Stimulated activated CD8-positive, alpha-beta memory T cell treated with anti-CD3 and anti-CD28 coated beads, Interleukin-12 subunit alpha, Interleukin-12 subunit beta, amount 100 ng/mL, for 4 hours (primary cell): ENCODE measurements at regions not wholly inside any gene's neighbourhood (a gene's known extent, or its start where the extent isn't known, plus 50 kb on each side); places are given as distances from the start of the nearest gene placed in this dataset.
"Not testable (repeated sequence)": the region's sequence is repeated elsewhere in the genome, so short reads cannot be mapped to it uniquely, and the experiment has no call there.

Experiments used
- DNase-seq: peaks from one replicate; pipeline ENCODE4 v3.0.0-alpha.2; 2020; ENCODE audit warnings: low read depth

DNA sequence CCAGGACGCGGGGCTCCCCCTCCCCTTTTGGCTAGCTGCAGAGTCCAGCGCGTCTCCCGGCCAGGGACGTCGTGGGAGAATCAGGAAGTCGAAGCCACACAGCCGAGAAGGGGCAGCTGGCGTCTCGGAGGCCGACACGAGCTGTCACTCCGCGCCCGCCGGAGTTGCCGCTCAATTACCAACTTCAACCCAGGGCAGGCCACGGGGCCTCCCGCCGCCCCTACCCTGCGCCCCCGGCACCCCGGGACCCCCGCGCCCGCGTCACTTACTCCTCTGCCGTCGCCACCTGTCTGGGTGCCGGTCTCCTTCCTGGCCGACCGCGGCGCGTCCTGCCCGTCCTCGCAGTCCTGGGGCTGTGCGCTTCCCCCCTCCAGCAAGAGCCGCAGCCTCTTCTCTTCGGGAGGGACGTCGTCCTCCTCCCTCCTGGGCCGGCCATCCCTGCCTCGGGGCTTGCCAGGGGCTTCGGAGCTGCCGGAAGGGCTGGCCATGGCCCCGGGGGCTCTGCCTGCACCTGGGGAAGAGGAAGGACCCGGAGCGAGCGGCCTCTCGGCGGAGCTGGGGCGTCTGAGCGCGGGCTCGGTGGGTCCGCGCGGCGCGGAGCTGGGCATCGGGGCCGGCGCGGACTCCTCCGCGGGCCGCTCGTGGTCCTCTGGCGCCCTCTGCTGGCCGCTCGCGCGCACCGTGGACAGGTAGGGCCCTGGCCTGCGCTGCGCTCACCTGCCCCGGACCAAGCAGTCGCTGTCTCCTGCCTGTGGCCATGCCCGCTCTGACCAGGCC lies 65.6 kb upstream of the CLEC6A start:
- not testable (repeated sequence) for DNase-seq

- peak; percentile 47 for DNase-seq
Observed at GRCh38 chr12:8396225-8397071, 59.3 kb upstream of the CLEC6A start.

GRCh38 chr12:8397378-8397777 lies 58.4 kb upstream of the CLEC6A start:
- DNase-seq: not testable (repeated sequence)

- DNase-seq: not testable (repeated sequence)
Observed at GRCh38 chr12:8399496-8400034, 56.2 kb upstream of the CLEC6A start.

DNA sequence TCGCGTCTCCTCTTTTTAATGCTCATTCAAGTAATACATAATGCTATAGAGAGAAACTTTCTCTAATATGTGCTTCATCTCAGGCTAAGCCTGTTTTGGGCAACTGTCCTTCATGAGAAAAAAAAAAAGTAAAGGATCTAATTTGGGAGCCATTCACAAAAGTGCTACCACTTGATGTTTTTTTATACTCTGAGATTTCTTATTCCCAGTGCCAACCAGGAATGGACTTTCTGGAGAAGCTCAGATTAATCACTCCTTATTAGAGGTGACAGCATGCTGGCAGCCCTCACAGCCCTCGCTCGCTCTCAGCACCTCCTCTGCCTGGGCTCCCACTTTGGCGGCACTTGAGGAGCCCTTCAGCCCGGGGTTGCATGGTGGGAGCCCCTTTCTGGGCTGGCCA lies 51.9 kb upstream of the CLEC6A start:
- not testable (repeated sequence) for DNase-seq

- not testable (repeated sequence) for DNase-seq
Observed at GRCh38 chr12:8404341-8404740, 51.4 kb upstream of the CLEC6A start.
